HG03108 (cell line): ENCODE measurements at regions not wholly inside any gene's neighbourhood (a gene's known extent, or its start where the extent isn't known, plus 50 kb on each side); places are given as distances from the start of the nearest gene placed in this dataset.
"Not testable (repeated sequence)": the region's sequence is repeated elsewhere in the genome, so short reads cannot be mapped to it uniquely, and the experiment has no call there.

Source experiments
- ATAC-seq: cut with Tn5 transposase; IDR thresholded peaks from one replicate; pipeline ENCODE4 v1.9.1; 2021; ENCODE audit warnings: moderate library complexity; ENCODE audit not compliant: unreplicated experiment

- ATAC-seq = no peak
Observed at GRCh38 chr1:58206749-58207148, 339.8 kb downstream of the OMA1 start.

- ATAC-seq = no peak
Observed at GRCh38 chr1:58204284-58204683, 342.2 kb downstream of the OMA1 start.

- no peak for ATAC-seq
Observed at GRCh38 chr1:58201492-58202106, 344.9 kb downstream of the OMA1 start.

GRCh38 chr1:58200437-58200836 lies 346.1 kb downstream of the OMA1 start:
- no peak for ATAC-seq

GRCh38 chr1:58197811-58198210 lies 348.7 kb downstream of the OMA1 start:
- ATAC-seq = no peak

DNA sequence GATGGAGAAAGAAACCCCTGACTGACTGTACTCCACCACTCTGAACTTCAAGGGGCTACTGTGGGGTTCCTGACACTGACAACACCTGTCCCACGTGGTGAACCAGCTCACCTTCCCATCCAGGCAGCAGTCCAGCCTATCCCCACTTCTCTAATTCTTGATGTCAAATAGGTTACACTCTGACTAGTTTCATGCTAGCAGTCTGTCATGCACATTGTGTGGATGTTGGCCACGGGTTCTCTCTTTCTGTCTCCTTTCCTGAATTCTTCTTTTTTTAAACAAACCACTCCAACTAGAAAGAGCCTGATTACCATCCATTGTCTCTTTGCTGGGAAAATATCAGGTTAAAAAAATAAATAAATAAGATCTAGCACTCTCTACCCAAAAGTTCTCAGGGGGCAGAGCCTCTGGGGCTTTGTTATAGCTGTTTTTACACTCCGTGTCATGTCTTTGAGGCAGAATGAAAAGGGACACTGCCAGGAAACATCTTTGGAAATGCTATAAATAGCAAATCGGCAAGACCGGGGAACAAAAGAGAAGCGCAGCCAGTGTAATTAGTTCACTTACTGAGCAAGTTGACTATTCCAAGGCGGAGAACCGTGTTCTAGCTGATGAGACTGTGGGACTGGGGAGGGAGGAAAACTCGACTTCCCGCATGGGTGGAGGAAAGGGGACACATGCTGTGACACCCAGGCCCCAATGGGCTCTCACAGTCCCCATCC lies 356.1 kb downstream of the OMA1 start:
- no peak for ATAC-seq

DNA sequence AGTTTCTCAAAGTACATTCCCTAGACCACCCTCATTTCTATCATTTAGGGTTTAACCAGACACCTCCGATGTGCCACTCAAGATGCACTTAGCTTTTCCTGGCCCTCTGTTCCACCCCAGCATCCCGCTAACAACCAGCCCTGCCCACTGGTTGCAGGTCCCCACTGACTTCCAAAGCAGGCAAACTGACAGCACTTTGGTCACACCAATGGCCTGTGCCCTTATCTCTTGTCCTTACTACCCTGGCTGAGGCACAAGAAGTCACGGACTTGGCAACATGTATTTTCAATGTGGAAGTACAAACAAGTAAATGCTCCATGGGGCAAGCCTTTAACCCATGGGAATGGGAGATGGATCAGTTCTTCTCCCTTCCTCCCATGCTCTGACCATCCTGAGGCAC lies 357.1 kb downstream of the OMA1 start:
- no peak for ATAC-seq

- no peak for ATAC-seq
Observed at GRCh38 chr1:58183286-58183685, 363.2 kb downstream of the OMA1 start.

- no peak for ATAC-seq
Observed at GRCh38 chr1:58180537-58180936, 366.0 kb downstream of the OMA1 start.

- ATAC-seq = not testable (repeated sequence)
Observed at GRCh38 chr1:58169160-58169559, 377.4 kb downstream of the OMA1 start.

- not testable (repeated sequence) for ATAC-seq
Observed at GRCh38 chr1:58167131-58167530, 379.4 kb downstream of the OMA1 start.

GRCh38 chr1:58166417-58166816 lies 380.1 kb downstream of the OMA1 start:
- ATAC-seq = no peak

- no peak for ATAC-seq
Observed at GRCh38 chr1:58165073-58165472, 381.5 kb downstream of the OMA1 start.

DNA sequence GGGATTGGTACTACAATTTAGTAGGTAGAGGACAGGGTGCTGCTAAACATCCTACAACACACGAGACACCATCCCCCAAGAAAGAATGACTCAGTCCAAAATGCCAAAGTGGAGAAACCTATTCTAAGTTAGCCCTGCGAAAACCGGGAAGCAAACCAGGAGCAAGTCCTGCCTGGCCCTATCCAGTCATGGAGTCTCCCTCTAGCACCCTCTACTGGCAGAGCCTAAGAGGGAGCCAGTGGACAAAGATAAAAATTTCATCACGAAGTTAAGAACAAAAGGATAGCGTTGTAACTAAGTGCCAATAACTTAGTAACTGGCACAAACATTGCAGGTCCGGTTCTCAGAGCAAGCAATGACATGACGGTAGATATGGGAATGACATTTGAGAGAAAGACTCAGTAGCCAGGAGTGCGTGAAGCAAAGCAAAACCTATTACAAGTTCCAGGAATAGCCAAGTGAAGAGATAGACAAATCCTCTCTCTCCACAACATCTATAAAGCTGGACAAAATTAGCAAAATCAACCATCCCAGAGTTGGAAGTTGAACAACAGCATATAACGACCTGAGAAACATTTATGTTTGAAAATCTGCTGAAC lies 383.5 kb downstream of the OMA1 start:
- no peak for ATAC-seq

GRCh38 chr1:58159434-58159830 lies 387.1 kb downstream of the OMA1 start:
- ATAC-seq = no peak

- ATAC-seq = no peak
Observed at GRCh38 chr1:58158506-58159433, 387.8 kb downstream of the OMA1 start.

DNA sequence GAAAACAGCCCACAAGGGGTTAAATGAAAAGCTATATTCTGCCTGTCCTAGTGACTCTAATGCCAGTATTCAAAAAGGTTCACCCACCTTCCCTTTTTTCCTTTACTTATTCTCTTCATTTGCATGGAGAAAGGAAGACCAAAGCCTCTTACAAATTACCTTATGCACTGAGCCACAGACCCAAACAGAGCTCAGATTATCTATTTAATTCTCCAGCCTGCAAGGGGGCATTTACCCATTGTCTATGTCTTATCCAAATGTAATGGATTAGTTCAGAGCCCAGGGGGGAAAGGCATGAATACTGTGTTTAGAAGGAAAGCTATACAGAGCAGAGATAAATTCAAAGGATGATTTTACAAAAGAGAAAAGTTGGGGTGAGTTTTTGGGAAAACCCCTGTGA lies 388.5 kb downstream of the OMA1 start:
- ATAC-seq = no peak

GRCh38 chr1:58157256-58157655 lies 389.3 kb downstream of the OMA1 start:
- ATAC-seq = no peak

- ATAC-seq = no peak
Observed at GRCh38 chr1:58156831-58157230, 389.7 kb downstream of the OMA1 start.

GRCh38 chr1:58156124-58156468 lies 390.4 kb downstream of the OMA1 start:
- no peak for ATAC-seq

DNA sequence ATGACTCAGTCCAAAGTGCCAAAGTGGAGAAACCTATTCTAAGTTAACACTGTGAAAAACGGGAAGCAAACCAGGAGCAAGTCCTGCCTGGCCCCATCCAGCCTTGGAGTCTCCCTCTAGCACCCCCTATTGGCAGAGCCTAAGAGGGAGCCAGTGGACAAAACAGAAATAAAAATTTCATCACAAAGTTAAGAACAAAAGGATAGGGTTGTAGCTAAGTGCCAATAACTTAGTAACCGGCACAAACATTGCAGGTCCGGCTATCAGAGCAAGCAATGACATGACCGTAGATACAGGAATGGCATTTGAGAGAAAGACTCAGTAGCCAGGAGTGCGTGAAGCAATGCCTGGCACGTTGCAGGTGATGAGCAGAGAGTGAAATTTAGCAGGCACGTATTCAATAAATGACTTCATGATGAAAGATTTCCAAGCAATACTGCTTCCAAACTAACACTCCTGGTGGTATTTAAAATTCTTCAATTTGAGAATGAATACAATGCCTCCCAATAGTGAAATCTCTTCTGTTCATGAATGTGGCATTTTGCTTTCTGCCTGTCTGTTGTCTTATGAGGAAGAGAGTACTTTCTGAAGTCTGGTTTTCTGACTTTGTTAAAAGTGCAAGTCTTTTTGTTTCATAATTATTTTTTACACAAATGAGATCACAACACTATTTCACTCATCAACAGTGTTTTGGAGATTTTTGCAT lies 391.0 kb downstream of the OMA1 start:
- no peak for ATAC-seq
